GM21717 (cell line): ENCODE measurements at regions not wholly inside any gene's neighbourhood (a gene's known extent, or its start where the extent isn't known, plus 50 kb on each side); places are given as distances from the start of the nearest gene placed in this dataset.

Experiments used
- ATAC-seq: cut with Tn5 transposase; IDR thresholded peaks from one replicate; pipeline ENCODE4 v1.9.1; 2021; ENCODE audit warnings: mild to moderate bottlenecking, moderate library complexity; ENCODE audit not compliant: unreplicated experiment

DNA sequence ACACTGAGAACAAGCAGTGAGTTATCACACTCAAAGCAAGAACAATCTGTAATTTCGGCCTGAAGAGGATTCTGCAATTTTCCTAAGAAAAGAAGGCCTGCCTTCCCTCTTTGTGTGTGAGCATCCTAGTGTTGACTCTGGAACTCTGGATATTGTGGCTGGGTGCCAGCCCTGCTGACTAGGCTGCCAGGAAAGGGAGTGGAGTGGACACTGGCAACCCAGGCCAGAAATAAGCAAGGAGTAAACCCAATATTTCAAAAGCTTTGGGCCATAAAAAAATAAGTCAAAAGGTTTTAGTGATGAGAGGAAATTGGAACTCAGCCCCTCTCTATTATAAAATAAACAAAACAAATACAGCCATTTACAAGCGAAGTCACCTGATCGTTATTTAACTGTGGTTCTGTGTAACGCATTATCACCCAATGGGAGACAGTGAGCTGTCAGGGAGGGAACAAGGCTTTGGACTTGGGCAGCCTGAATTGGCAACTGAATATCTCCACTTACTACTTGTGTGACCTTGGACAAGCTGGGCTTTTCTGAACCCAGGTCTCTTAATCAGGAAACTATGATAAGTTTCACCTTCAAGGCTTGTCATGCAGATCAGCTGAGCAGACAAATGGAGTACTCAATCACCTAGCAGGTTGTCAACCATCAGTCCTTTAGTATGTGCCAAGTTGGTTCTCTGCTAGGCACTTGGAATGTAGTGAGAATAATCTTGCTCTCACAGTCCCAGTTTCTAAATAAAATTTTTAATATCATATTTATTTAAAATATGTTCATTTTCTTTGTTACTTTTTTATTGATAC lies 196.2 kb downstream of the PAX1 start:
- no peak for ATAC-seq

DNA sequence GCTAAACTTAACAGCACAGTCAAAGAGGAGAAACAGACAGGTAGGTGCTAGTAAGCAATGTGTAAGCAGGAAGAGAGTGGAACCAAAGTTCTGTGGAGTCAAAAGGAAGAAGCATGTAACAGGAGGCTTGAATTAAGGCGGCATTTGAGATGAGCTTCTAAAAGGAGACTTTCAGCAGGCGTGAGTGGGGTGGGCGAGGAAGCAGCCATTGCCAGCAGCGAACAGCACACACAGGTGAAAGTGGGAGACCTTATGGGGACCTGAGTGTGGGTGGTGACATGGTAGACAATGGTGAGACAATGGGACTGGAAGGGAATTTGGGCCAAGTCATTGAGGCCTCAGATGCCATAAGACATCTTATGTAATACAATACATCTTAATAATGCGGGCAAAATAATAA lies 195.0 kb downstream of the PAX1 start:
- no peak for ATAC-seq

DNA sequence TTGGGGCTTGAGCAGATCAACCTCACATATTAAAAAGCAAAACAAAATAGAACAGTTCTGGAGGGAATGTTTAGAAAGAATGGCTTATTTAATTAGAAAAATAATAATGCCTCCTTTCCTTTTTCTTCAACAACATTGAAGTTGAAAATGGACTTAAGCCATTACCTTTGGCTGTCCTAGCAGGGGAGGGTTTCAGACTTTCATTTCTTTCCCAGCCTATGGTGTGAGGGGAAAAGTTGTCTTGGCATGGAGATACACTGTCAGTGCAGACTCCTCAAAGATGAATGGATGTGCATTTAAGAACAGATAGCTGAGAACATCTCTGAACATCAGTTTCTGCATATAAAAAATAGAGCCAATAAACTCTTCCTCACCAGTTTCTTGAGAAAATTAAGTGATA lies 169.5 kb downstream of the PAX1 start:
- ATAC-seq = no peak

DNA sequence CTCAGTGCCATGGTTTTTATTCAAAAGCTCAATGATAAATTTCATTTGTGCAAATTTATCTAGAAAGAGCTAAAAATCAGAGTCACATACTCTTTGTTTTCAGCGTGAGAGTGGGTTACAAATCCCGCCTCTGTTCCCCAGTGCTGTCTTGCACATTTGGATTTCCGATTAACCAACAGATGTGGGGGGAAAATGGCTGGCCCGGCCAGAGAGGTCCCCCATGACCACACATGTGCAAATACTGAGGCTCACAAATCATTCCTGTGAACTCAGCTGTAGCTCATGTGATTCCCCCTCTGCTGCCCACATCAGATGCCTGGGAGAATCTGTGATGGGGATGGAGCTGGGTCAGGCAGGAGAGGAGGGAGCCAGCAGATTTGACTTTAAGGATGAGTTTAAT lies 168.7 kb downstream of the PAX1 start:
- no peak for ATAC-seq

DNA sequence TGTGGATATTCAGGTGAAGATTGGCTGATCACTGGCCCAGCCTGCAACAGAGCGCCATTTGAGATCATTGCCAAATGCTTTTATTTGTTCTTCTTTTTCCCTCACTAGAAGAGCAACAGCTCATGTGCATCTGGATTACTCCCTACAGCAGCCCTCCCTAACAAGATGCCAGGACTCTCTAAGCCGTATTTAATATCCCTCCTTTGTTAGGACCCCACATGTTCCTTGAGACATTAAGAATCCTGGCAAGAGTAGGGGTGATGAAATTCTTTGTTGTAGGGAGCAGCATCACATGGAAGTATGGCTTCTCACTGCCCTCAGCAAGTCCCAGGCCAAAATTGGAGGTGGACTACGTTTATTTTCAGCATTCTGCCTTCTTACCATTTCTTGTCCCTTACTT lies 167.8 kb downstream of the PAX1 start:
- no peak for ATAC-seq

DNA sequence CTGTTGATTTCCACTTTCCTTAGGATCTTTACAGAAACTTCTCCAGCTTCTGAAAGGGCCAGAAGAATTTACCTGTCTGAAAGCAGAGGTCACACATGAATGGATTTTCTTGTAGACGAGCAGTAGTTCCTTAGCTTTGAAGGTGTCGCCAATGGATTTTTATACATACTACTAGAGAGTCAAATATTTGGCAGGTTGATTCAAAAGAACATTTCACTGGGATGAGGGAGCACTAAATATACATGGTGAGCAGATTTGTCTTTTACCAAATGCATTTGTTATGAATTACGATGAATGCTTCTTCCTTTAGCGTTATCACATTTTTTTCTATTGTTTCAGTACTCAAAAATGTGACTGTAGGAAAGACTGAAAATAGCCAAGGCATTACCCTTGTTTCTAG lies 162.3 kb downstream of the PAX1 start:
- ATAC-seq = no peak

DNA sequence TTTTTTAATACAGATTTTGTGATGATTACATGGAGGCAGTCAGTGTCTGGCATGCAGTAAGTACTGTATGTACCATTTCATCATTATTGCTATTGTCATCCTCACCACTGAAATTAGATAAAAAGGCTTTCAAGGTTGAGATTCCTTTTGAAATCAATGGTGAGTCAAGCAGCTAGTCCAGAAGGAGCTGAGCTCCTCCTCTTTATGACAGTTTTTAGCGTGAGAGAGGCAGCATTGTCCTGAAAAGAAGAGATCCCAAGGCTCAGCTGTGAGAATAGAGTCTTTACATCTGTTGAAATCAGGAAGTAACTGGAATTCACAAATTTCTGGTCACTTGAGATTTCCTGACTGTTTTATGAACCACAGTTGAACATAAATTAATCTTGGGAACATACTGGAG lies 161.9 kb downstream of the PAX1 start:
- ATAC-seq = no peak

DNA sequence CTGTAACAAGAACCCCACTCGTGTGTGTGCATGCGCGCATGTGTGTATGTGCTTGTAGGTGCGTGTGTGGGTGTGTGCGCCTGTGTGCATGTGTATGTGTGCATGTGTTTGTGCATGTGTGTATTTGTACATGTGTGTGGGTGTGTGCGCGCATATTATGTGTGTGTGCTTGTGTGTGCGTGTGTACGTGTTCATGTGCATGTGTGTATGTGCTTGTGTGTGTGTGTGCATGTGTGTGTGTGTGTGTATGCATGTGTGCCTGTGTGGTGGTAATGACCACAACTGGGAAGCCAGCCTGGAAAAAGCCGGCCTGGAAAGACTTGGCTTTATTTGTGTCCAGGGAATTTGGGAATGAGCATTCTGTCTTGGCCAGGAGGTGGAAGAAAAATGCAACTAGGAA lies 157.5 kb downstream of the PAX1 start:
- no peak for ATAC-seq

DNA sequence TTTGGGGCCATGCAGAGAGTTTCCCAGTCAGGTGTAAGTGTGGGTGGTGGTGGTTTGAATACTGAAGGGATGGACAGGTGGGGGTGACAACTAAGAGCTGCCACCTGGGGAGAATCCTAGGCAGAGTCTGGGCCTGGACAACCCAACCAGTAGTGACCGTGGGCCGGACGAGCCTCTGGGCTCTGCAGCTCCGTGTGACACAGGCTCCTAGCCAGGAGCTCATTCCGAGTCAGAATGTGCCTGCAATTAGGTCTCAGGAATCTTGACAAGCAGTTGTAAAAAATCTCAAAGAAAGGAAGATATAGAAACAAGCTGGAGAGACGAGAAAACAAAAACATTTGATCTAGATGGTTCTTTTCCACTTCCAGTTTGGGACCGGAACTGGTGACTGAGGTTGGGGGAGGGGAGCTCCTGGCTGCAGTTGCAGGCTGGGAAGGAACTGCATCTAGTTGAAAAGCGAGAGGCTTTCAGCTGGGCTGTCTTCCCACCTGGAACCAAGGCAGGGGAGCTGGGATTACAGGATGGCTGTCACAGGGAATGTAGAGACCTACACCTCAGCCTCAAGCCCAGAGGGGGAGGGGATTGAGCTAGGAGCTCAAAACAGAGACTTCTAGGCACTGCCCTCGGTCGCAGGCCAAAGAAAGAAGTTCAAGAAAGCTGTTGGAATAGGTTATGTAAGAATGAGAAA lies 156.9 kb downstream of the PAX1 start:
- ATAC-seq = no peak

DNA sequence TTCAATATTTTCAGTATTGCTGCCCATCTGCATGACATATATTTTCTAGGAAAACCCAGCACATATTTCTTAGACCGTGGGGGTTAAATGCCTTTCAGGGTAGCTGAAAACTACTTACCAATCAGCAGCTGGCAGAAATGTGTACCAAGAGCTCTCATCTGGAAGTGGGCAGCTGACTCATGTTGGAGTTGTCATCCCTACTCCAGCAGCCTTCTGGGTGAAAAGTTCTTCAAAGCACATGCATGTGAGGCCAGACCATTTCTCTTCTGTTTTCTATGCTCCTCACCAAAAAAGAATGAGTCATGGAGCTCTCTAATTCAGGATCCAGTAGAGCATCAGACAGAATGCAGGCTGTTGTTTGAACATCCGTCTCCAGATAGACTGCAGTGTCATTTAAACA lies 135.5 kb downstream of the PAX1 start:
- no peak for ATAC-seq

DNA sequence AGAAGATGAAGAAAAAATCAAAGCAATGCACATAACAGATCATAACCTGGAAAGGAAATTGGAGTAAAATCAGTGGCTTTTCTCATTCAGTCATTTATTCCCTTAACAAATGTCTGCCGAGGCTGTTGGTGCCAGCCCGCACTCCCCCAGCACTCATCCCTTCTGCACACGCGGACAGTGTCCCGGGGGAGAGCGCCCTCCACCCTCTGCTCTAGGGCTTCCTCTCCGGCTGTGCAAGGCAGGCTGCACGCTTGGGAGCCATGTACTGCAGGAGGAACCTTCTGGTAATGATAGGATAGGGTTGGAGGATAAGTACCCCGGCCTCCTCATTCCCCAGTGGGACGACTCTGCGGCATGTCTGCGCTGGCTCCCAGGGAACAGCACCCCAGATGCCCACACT lies 134.5 kb downstream of the PAX1 start:
- ATAC-seq = no peak

DNA sequence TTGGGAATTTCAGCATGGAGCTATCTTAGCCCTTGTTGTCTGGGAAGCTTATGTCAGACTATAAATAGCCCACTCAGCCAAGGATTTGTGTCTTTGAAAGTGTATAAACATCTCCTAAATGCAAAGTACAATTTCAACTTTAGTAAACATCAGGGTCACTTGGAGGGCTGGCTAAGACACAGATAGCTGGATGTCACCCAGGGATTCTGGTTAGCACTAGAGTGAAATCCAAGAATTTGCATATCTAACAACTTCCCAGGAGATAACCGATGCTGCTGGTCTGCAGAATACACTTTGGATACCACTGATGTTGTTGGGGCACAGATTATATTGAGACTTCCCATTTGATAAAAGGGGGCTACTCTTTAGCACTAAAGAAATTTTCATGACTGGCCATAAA lies 130.9 kb downstream of the PAX1 start:
- ATAC-seq = no peak

DNA sequence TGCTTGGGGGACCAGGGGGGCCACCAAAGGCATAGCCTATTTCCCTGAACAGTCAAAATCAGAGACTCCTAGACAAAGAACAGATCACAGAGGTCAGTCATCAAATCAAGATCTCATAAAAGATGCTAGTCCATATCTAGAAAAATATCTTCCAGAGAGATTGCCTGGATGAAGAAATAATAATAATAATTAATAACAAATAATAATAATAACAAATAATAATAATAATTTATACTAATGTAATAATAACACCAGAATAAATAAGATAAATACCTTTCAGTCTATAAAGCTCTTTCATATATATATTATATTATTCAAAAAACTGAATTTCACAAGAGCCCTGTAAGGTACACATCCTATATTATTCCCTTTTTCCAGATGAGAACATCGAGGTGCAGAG lies 129.6 kb downstream of the PAX1 start:
- ATAC-seq = no peak

DNA sequence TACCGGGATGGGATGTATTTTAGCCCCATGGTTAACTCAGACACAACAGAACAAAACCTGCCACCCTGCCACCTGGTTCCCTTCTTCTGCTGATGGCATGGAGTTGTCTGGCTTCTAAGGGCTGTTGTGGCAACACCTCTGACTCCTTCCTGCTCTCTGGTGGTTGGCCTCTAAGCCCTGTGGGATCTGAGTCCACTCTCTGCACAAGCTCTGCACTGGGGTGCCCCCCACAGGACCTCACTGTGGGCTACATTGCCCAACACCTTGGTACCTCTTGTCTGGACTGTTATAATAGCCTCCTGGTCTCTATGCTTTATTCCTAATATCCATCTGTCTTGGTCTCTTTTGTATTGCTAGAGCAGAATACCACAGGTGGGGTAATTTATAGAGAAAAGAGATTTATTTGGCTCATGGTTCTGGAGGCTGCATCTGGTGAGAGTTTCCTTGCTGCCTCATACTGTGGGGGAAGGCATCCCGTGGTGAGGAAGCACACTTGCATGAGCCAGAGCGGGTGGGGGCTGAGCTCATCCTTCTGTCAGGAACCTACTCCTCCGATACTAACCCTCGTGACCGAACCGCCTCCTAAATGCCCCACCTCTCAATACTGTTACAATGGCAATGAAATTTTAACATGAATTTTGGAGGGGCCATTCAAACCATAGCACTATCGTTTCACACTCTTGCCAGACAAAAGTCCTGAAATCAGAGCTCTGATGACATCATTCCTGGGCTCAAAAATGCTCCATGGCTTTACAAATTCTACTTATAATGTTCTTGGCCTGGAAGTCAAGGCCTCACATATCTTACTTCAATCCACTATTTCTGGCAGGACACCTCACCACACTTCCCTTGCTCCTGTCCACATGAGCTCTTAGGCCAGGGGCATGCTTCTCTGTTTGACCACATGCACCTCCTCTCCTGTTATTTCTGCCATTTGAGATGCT lies 127.2 kb downstream of the PAX1 start:
- no peak for ATAC-seq

DNA sequence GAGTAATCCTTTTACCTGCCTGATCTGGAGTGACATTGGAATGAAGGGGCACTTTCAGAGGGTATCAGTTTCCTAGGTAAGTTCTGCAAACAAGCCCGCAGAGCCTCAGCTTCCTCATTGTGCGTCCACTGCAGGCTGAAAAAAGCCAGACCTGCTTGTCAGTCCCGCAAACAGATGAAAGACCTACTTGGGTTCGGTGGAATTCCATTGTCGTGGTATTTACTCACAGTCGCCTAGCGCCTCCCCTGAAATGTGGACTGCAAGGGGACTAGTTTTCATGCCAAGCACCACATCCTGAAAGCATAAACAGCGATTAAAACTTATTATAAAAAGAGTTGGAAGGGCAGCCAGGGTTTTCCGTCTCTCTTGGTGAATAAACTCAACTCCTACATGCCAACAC lies 121.5 kb downstream of the PAX1 start:
- no peak for ATAC-seq

DNA sequence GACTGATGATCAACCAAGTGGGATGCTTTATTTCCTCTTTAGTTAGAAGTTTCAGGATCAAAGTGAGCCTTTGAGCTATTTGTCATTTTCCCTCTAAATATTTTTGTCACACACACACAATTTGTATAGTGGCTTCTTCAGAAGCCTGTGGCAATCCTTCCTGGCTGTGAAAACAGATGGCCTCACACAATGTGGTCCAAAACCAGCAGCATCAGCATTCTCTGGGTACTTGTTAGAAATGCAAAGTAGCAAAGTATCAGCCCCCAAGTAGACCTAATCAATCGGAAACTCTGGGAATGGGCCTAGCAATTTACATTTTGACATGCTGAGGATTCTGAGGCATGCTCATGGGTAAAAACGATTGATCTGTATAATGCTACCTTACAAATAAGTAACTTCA lies 115.9 kb downstream of the PAX1 start:
- no peak for ATAC-seq

DNA sequence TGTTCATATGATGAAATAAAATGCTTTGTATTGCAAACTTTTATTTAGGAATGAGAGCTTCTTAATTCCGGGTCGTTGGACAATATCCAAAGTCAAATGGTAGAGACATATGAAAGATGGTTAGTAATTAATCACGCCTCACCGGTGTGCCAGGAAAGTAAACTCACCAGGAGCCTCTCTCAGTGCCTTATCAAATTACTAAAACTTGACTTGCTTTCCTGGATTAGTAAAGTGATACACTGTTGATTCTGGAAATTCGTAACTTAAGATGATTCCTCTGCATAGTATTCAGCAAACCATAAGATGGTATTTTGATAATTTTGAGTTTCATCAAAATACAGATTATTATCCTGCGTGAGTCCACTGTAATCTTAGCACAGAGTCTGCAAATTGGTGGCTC lies 115.2 kb downstream of the PAX1 start:
- no peak for ATAC-seq

DNA sequence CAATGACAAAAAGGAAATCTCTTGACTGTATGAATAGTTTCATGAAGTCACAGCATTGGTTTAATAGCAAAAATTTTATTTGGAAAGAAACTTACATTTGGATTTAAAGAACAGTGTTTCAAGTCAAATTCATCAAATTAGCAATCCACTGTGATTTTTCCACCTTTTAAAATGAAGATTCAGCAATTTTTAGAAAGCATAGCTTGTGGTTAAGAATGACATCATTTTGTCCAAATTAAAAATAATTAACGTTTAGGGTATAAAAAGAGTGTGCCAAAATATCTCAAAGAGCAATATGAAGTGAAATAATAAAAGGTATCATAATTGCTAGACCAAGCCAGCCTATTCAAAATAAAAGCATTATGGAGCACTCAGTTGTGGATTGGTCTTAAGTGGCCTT lies 114.6 kb downstream of the PAX1 start:
- no peak for ATAC-seq

DNA sequence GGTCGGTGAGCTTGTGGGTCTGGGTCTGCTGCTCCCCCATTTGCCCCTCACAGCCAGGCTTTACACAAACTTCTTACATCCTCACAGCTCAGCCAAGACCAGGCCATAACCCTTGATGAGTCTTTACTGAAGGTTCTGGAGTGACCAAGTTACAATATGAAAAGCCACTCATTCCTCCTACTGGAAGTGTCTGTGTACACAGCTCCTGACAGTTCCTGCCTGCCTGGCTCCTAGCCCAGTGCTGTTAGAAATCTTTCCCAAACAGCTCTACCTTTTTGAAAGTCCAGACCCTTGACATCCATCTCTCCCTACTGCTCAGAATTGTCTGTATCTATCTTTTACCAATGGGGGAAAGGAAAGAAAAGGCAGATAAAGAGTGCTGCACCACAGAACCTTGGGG lies 106.9 kb downstream of the PAX1 start:
- ATAC-seq = no peak

DNA sequence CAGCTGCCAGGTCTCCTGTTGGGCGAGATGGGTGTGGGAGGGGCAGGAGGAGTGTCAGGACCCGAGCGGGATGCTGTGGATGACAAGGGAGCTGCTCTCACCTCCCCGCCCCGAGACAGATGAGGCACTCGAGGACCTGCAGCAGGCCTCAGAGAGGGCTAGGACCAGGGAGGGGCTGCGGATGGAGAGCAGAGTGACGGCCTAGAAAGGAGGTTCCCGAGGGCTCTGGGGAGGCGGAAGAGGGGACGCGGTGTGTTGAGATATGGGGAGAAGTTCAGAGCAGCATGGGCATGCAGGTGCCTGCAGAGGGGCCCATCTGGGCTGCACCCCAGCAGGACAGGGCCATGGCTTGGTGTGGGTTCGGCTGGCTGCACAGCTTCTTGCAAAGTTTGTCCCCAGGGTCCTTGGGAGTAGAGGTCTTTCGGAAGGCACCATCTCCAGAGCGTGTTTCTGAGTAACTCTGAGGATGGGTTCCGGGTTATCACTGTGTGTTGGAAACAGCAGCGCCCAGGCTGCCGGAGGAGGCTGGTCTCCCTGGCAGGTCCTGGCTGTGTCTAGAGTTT lies 104.6 kb downstream of the PAX1 start:
- no peak for ATAC-seq
